Mesenchymal stem cell (in vitro differentiated cells and primary cell): ENCODE measurements at regions not wholly inside any gene's neighbourhood (a gene's known extent, or its start where the extent isn't known, plus 50 kb on each side); places are given as distances from the start of the nearest gene placed in this dataset.

Source experiments
- DNase-seq: peaks from one replicate; pipeline ENCODE4 v3.0.0-alpha.2; 2013
- H2AFZ ChIP-seq: one replicate; pipeline ENCODE4 v1.6.1; 2013; ENCODE audit warnings: low read depth, mild to moderate bottlenecking, control low read depth, inconsistent platforms, low read length, moderate library complexity
- H2AK5ac ChIP-seq: 2 replicates; pipeline ENCODE4 v1.6.1; 2013; ENCODE audit warnings: low read length, moderate library complexity, mild to moderate bottlenecking, inconsistent platforms; ENCODE audit not compliant: severe bottlenecking
- H2BK120ac ChIP-seq: one replicate; pipeline ENCODE4 v1.6.1; 2013; ENCODE audit warnings: low read depth, mild to moderate bottlenecking, inconsistent platforms, low read length, moderate library complexity
- H2BK12ac ChIP-seq, 2 experiments: one replicate each; pipeline ENCODE4 v1.6.1; 2013; ENCODE audit warnings: inconsistent platforms in 2 of 2, low read length in 2 of 2, mild to moderate bottlenecking in 2 of 2, moderate library complexity in 2 of 2, control low read depth in 1 of 2
- H2BK15ac ChIP-seq: one replicate; pipeline ENCODE4 v1.6.1; 2013; ENCODE audit warnings: mild to moderate bottlenecking, low read depth, inconsistent platforms; ENCODE audit not compliant: poor library complexity, severe bottlenecking
- H2BK5ac ChIP-seq: 2 replicates; pipeline ENCODE4 v1.6.1; 2013; ENCODE audit warnings: low read depth, mild to moderate bottlenecking, low read length, control low read depth, inconsistent platforms; ENCODE audit not compliant: poor library complexity, severe bottlenecking
- H3K14ac ChIP-seq, 2 experiments: one replicate each; pipeline ENCODE4 v1.6.1; 2013; ENCODE audit warnings: inconsistent platforms in 2 of 2, low read length in 2 of 2, control low read depth in 1 of 2, mild to moderate bottlenecking in 1 of 2, moderate library complexity in 1 of 2
- H3K18ac ChIP-seq, 2 experiments: one replicate each; pipeline ENCODE4 v1.6.1; 2013; ENCODE audit warnings: inconsistent platforms in 2 of 2, low read length in 2 of 2, control low read depth in 1 of 2, low read depth in 1 of 2, mild to moderate bottlenecking in 1 of 2
- H3K23ac ChIP-seq, 2 experiments: one replicate each; pipeline ENCODE4 v1.6.1; 2013; ENCODE audit warnings: inconsistent platforms in 2 of 2, low read length in 2 of 2, mild to moderate bottlenecking in 2 of 2, moderate library complexity in 2 of 2, control low read depth in 1 of 2
- H3K27ac ChIP-seq: 2 replicates; pipeline ENCODE4 v1.5.1; 2013; ENCODE audit warnings: mild to moderate bottlenecking, moderate library complexity, low read length, control low read depth, inconsistent platforms; ENCODE audit not compliant: poor library complexity, severe bottlenecking
- H3K27me3 ChIP-seq, 2 experiments: 2 replicates each; pipeline versions ENCODE4 v1.6.1 to v1.7.0; 2013; ENCODE audit warnings: low read length in 2 of 2, mild to moderate bottlenecking in 2 of 2, moderate library complexity in 2 of 2, control low read depth in 1 of 2, inconsistent platforms in 1 of 2; ENCODE audit not compliant: control insufficient read depth in 1 of 2, insufficient read depth in 1 of 2
- H3K36me3 ChIP-seq, 2 experiments: 2 replicates each; pipeline versions ENCODE4 v1.6.1 to v1.7.0; 2013; ENCODE audit warnings: low read length in 2 of 2, control low read depth in 1 of 2, inconsistent platforms in 1 of 2, low read depth in 1 of 2, mild to moderate bottlenecking in 1 of 2; ENCODE audit not compliant: insufficient read depth in 2 of 2, control insufficient read depth in 1 of 2
- H3K4ac ChIP-seq, 2 experiments: one replicate each; pipeline ENCODE4 v1.6.1; 2013; ENCODE audit warnings: inconsistent platforms in 2 of 2, low read length in 2 of 2, mild to moderate bottlenecking in 2 of 2, moderate library complexity in 2 of 2, control low read depth in 1 of 2, low read depth in 1 of 2
- H3K4me1 ChIP-seq: 2 replicates; pipeline ENCODE4 v1.6.1; 2013; ENCODE audit warnings: low read depth, low read length, control low read depth; ENCODE audit not compliant: control insufficient read depth, insufficient read depth
- H3K4me2 ChIP-seq: 2 replicates; pipeline ENCODE4 v1.6.1; 2013; ENCODE audit warnings: low read length, mild to moderate bottlenecking, inconsistent platforms; ENCODE audit not compliant: poor library complexity, severe bottlenecking
- H3K4me3 ChIP-seq, 2 experiments: 2 replicates each; pipeline versions ENCODE4 v1.5.1 to v1.7.0; 2013; ENCODE audit warnings: low read length in 2 of 2, mild to moderate bottlenecking in 2 of 2, control low read depth in 1 of 2, low read depth in 1 of 2; ENCODE audit not compliant: insufficient read depth in 1 of 2
- H3K79me1 ChIP-seq: replicated peaks from 2 replicates; pipeline ENCODE4 v1.6.1; 2013; ENCODE audit warnings: mild to moderate bottlenecking, control low read depth, low read length, inconsistent platforms; ENCODE audit not compliant: poor library complexity, severe bottlenecking
- H3K9ac ChIP-seq: 2 replicates; pipeline ENCODE4 v1.7.0; 2013; ENCODE audit warnings: mild to moderate bottlenecking, low read length, moderate library complexity
- H3K9me3 ChIP-seq: 2 replicates; pipeline ENCODE4 v1.7.0; 2013; ENCODE audit warnings: mild to moderate bottlenecking, low read length; ENCODE audit not compliant: control insufficient read depth
- H4K8ac ChIP-seq: one replicate; pipeline ENCODE4 v1.6.1; 2013; ENCODE audit warnings: inconsistent platforms, mild to moderate bottlenecking, low read length, moderate library complexity
- H4K91ac ChIP-seq: one replicate; pipeline ENCODE4 v1.6.1; 2013; ENCODE audit warnings: mild to moderate bottlenecking, low read length, inconsistent platforms
- WGBS: methylation state at CpG from one replicate; pipeline ENCODE4 v1.1.7; 2013; ENCODE audit warnings: mixed read lengths; 5-methylcytosine and 5-hydroxymethylcytosine counted together

DNA sequence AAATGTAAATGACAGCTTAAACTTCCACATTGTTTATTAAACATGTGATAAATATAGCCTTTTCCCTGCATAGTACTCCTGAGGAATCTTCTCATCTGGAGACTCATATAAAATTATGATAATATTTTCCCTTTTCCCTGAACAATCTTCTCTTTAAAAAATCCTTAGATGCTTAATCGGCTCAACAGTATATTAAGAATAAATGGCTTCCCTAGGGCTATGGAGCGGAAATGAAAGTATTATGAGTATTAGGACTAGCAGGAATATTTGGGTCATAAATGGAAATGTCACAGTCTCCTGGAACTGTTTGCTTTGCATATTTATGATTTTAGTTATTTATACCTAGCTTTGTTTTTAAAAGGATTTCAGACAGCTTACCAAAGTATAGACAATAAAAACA lies 200.7 kb upstream of the PDE5A start:
- DNase-seq, result no peak
- Histone ChIP-seq H2AFZ (no peak overlapping the region), H4K91ac (no peak overlapping the region), H3K4ac (no peak overlapping the region), H3K9me3 (no peaks in the 10 kb centered on the region), H3K4me1 (no peaks in the 10 kb centered on the region), H3K9ac (no peak overlapping the region), H3K79me1 (no peaks in the 10 kb centered on the region), H2BK5ac (no peak overlapping the region), H3K27ac (no peak overlapping the region), H4K8ac (no peak overlapping the region), H3K27me3 (no peaks in the 10 kb centered on the region), H3K18ac (no peak overlapping the region), H3K23ac (no peak overlapping the region), H3K4me3 (no peak overlapping the region), H2BK15ac (no peak overlapping the region), H2BK120ac (no peak overlapping the region), H2BK12ac (no peak overlapping the region), H3K14ac (no peak overlapping the region), H2AK5ac (no peak overlapping the region), H3K4me2 (no peak overlapping the region), H3K36me3 (no peaks in the 10 kb centered on the region)
- WGBS, result 96% methylated on average over 2 of the region's 2 CpGs

DNA sequence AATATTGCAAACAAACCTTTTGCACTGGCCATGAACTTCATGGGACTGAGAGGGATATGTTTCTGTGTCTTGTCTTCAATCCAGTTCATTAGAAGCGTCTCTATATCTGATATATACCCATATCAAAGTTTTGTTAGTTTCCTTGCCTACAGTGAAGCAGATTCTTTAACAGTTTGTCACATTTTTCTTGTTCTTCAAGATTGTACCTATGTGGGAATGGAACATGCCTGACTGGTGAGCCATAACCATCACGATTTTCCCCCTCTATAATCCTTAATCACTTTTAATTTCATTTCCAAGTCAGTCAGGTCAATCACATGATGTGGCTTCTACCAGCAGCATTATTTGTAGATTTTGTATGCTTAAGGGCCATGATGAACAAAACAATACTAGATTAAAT lies 197.1 kb upstream of the PDE5A start:
- H2BK15ac ChIP-seq, result no peak overlapping the region
- H3K4me1 ChIP-seq, result no peaks in the 10 kb centered on the region
- no peak overlapping the region for H4K91ac ChIP-seq
- no peak overlapping the region for H2AFZ ChIP-seq
- no peak overlapping the region for H2BK12ac ChIP-seq
- H3K9ac ChIP-seq, result no peak overlapping the region
- no peaks in the 10 kb centered on the region for H3K27me3 ChIP-seq
- H3K23ac ChIP-seq, result no peak overlapping the region
- no peak for DNase-seq
- H3K79me1 ChIP-seq, result no peaks in the 10 kb centered on the region
- no peaks in the 10 kb centered on the region for H3K36me3 ChIP-seq
- no peak overlapping the region for H2AK5ac ChIP-seq
- no peak overlapping the region for H3K4me3 ChIP-seq
- H4K8ac ChIP-seq, result no peak overlapping the region
- no peak overlapping the region for H3K4me2 ChIP-seq
- no peak overlapping the region for H3K4ac ChIP-seq
- H2BK5ac ChIP-seq, result no peak overlapping the region
- no peak overlapping the region for H3K27ac ChIP-seq
- no peak overlapping the region for H3K14ac ChIP-seq
- H3K18ac ChIP-seq, result no peak overlapping the region
- H3K9me3 ChIP-seq, result no peaks in the 10 kb centered on the region
- 83% methylated on average over 1 of the region's 2 CpGs for WGBS
- H2BK120ac ChIP-seq, result no peak overlapping the region

DNA sequence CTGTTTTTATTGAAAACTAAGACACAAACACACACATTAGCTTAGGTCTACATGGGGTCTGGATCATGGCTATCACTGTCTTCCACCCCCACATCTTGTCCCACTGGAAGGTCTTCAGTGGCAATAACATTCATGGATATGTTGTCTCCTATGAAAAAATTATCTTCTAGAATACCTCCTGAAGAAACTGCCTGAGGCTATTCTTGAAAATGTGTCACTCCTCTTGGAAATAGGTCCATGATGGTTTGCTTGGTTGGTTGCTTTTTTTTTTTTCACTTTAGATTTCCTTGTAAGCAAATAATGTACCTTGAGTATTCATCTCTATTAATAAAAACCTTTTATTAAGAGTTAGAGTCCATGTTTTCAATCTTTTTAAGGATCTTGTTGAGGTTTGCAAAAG lies 195.3 kb upstream of the PDE5A start:
- Histone ChIP-seq H3K27ac (no peak overlapping the region), H3K4ac (no peak overlapping the region), H2AFZ (no peak overlapping the region), H2AK5ac (no peak overlapping the region), H3K4me2 (no peak overlapping the region), H3K4me3 (no peak overlapping the region), H4K91ac (no peak overlapping the region), H3K27me3 (no peaks in the 10 kb centered on the region), H2BK120ac (no peak overlapping the region), H2BK5ac (no peak overlapping the region), H3K79me1 (no peaks in the 10 kb centered on the region), H4K8ac (no peak overlapping the region), H3K9me3 (no peaks in the 10 kb centered on the region), H3K18ac (no peak overlapping the region), H2BK15ac (no peak overlapping the region), H3K23ac (no peak overlapping the region), H3K9ac (no peak overlapping the region), H3K14ac (no peak overlapping the region), H2BK12ac (no peak overlapping the region), H3K36me3 (no peaks in the 10 kb centered on the region), H3K4me1 (no peaks in the 10 kb centered on the region)
- DNase-seq, result no peak

DNA sequence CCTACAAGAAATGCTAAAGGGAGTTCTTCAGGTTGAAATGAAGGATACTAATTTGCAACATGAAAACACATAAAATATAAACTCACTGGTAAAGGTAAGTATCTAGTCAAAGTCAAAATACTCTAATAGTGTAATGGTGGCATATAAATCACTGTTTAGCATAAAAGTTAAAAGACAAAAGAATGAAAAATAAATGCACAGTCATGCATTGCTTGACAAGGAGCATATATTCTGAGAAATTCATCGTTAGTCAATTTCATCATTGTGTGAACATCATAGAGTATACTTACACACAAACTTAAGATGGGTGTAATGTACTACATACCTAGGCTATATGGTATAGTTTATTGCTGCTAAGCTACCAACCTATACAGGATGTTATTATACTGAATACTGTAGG lies 194.4 kb upstream of the PDE5A start:
- no peaks in the 10 kb centered on the region for H3K9me3 ChIP-seq
- H2BK120ac ChIP-seq, result no peak overlapping the region
- no peak overlapping the region for H3K4ac ChIP-seq
- no peaks in the 10 kb centered on the region for H3K27me3 ChIP-seq
- no peak overlapping the region for H3K23ac ChIP-seq
- H2BK12ac ChIP-seq, result no peak overlapping the region
- no peaks in the 10 kb centered on the region for H3K36me3 ChIP-seq
- H4K8ac ChIP-seq, result no peak overlapping the region
- H2BK15ac ChIP-seq, result no peak overlapping the region
- no peak overlapping the region for H3K27ac ChIP-seq
- no CpG with 5 or more reads among the region's 1 CpG for WGBS
- no peak overlapping the region for H3K9ac ChIP-seq
- H2AFZ ChIP-seq, result no peak overlapping the region
- DNase-seq, result no peak
- H2BK5ac ChIP-seq, result no peak overlapping the region
- no peak overlapping the region for H3K4me2 ChIP-seq
- H4K91ac ChIP-seq, result no peak overlapping the region
- no peaks in the 10 kb centered on the region for H3K79me1 ChIP-seq
- H3K14ac ChIP-seq, result no peak overlapping the region
- H3K18ac ChIP-seq, result no peak overlapping the region
- no peaks in the 10 kb centered on the region for H3K4me1 ChIP-seq
- no peak overlapping the region for H3K4me3 ChIP-seq
- H2AK5ac ChIP-seq, result no peak overlapping the region
